GM12878 (cell line): ENCODE measurements at regions not wholly inside any gene's neighbourhood (a gene's known extent, or its start where the extent isn't known, plus 50 kb on each side); places are given as distances from the start of the nearest gene placed in this dataset.

Source experiments
- ATAC-seq: fragments of 200-7000 bp; cut with Tn5 transposase; 3 replicates; pipeline ENCODE4 v1.9.1; 2020; ENCODE audit warnings: mild to moderate bottlenecking, moderate library complexity
- BruUV-seq: library from RNA; stranded (reverse); fragments of 400-500 nt; replicated peaks from 2 replicates; lab custom pipeline; 2021; lab: Mats Ljungman, UMichigan
- CTCF ChIA-PET: fragments of 300-600 bp; sonication (Branson Sonifier 250); formaldehyde crosslinking; extraction: SDS; loops from one replicate; lab custom pipeline; 2021; ENCODE audit warnings: inconsistent platforms; lab: Yijun Ruan, JAX
- POLR2A ChIA-PET: fragments of 350-600 bp; formaldehyde crosslinking; extraction: SDS; loops from one replicate; lab custom pipeline; 2021; ENCODE audit warnings: inconsistent platforms; lab: Charles Lee
- RAD21 ChIA-PET: fragments of 300-600 bp; sonication (Branson Sonifier 250); formaldehyde crosslinking; loops from one replicate; lab custom pipeline; 2023; ENCODE audit warnings: antibody characterized with exemption; ENCODE audit not compliant: unreplicated experiment; lab: Charles Lee
- SMC1A ChIA-PET: fragments of 300-600 bp; sonication (Branson Sonifier 250); formaldehyde crosslinking; loops from one replicate; lab custom pipeline; 2023; ENCODE audit not compliant: unreplicated experiment, uncharacterized antibody; lab: Charles Lee
- DNase-seq: peaks from one replicate; pipeline ENCODE4 v3.0.0-alpha.2; 2011; ENCODE audit warnings: low read depth, low spot score
- FAIRE-seq: peaks from 3 replicates; lab custom pipeline; 2011; peaks lifted over from hg19 to GRCh38; lab: Jason Lieb, UNC
- H2AFZ ChIP-seq: 2 replicates; pipeline ENCODE4 v1.6.0; 2011; ENCODE audit warnings: low read depth, low read length, control low read depth; ENCODE audit not compliant: control insufficient read depth
- H3K27ac ChIP-seq: 2 replicates; pipeline ENCODE4 v1.5.1; 2011; ENCODE audit warnings: control low read depth; ENCODE audit not compliant: control insufficient read depth, insufficient read depth
- H3K27me3 ChIP-seq, 2 experiments: replicated peaks in 1 of 2; 2 replicates each; pipeline versions ENCODE4 v1.6.0 to v1.6.1; 2011; ENCODE audit warnings: low read length in 1 of 2; ENCODE audit not compliant: control insufficient read depth in 2 of 2, insufficient read depth in 2 of 2
- H3K36me3 ChIP-seq, 2 experiments: 2 replicates each; pipeline ENCODE4 v1.5.1; 2011; ENCODE audit warnings: low read length in 1 of 2; ENCODE audit not compliant: control insufficient read depth in 2 of 2, insufficient read depth in 2 of 2
- H3K4me1 ChIP-seq: 2 replicates; pipeline ENCODE4 v1.6.1; 2011; ENCODE audit warnings: mild to moderate bottlenecking, low read length, moderate library complexity, mixed read lengths; ENCODE audit not compliant: control insufficient read depth, insufficient read depth
- H3K4me2 ChIP-seq: 2 replicates; pipeline ENCODE4 v1.6.0; 2011; ENCODE audit warnings: control low read depth; ENCODE audit not compliant: control insufficient read depth, insufficient read depth
- H3K4me3 ChIP-seq: fragments of 200-600 bp; sonication (generic); 2 replicates; pipeline ENCODE4 v1.5.1; 2016
- H3K79me2 ChIP-seq: 2 replicates; pipeline ENCODE4 v1.6.0; 2011; ENCODE audit warnings: low read length; ENCODE audit not compliant: control insufficient read depth, insufficient read depth
- H3K9ac ChIP-seq: 2 replicates; pipeline ENCODE4 v1.8.0; 2011; ENCODE audit warnings: low read length, control low read depth, mixed read lengths; ENCODE audit not compliant: control insufficient read depth, insufficient read depth
- H3K9me3 ChIP-seq: replicated peaks from 3 replicates; pipeline ENCODE4 v1.5.1; 2011; ENCODE audit warnings: mild to moderate bottlenecking, low read length; ENCODE audit not compliant: control insufficient read depth, insufficient read depth
- H4K20me1 ChIP-seq: 2 replicates; pipeline ENCODE4 v1.6.0; 2011; ENCODE audit not compliant: control insufficient read depth, insufficient read depth
- ATF2 ChIP-seq: IDR thresholded peaks from 2 replicates; pipeline ENCODE4 v1.6.1; 2012; ENCODE audit warnings: low read length, inconsistent platforms
- CTCF ChIP-seq, 3 experiments: IDR thresholded peaks in 2 of 3; conservative IDR thresholded peaks in 1 of 3; 2 replicates each; pipeline ENCODE4 v1.5.1; 2011; ENCODE audit warnings: low read depth in 3 of 3, low read length in 3 of 3, mild to moderate bottlenecking in 3 of 3, control low read depth in 2 of 3, moderate library complexity in 2 of 3, inconsistent platforms in 1 of 3, mixed read lengths in 1 of 3; ENCODE audit not compliant: control insufficient read depth in 2 of 3, insufficient read depth in 1 of 3; ENCODE audit errors: extremely low read depth in 1 of 3
- DPF2 ChIP-seq: fragments of 450-650 bp; IDR thresholded peaks from 2 replicates; pipeline ENCODE4 v1.6.1; 2017; ENCODE audit warnings: mild to moderate bottlenecking
- EZH2 ChIP-seq: IDR thresholded peaks from 2 replicates; pipeline ENCODE4 v1.6.1; 2012; ENCODE audit warnings: low read depth, mild to moderate bottlenecking, control low read depth, inconsistent platforms, low read length, borderline replicate concordance; ENCODE audit not compliant: control insufficient read depth
- MYB ChIP-seq: fragments of 150-350 bp; IDR thresholded peaks from 2 replicates; pipeline ENCODE4 v1.6.1; 2014; ENCODE audit warnings: mild to moderate bottlenecking, low read depth, low read length, borderline replicate concordance
- NBN ChIP-seq: fragments of 450-650 bp; IDR thresholded peaks from 2 replicates; pipeline ENCODE4 v1.6.1; 2016
- NFXL1 ChIP-seq: fragments of 450-650 bp; IDR thresholded peaks from 2 replicates; pipeline ENCODE4 v1.6.1; 2017; ENCODE audit warnings: antibody characterized with exemption, mild to moderate bottlenecking, borderline replicate concordance
- RBBP5 ChIP-seq: fragments of 200-600 bp; sonication (generic); conservative IDR thresholded peaks from 2 replicates; pipeline ENCODE4 v1.6.1; 2016
- RUNX3 ChIP-seq: IDR thresholded peaks from 2 replicates; pipeline ENCODE4 v1.6.1; 2012; ENCODE audit warnings: low read length, inconsistent platforms
- SMAD1 ChIP-seq: fragments of 450-650 bp; IDR thresholded peaks from 2 replicates; pipeline ENCODE4 v1.6.1; 2018; ENCODE audit warnings: mild to moderate bottlenecking, low read depth; ENCODE audit not compliant: partially characterized antibody
- SMARCA5 ChIP-seq: fragments of 450-650 bp; IDR thresholded peaks from 2 replicates; pipeline ENCODE4 v1.6.1; 2017; ENCODE audit warnings: mild to moderate bottlenecking
- SREBF1 ChIP-seq: IDR thresholded peaks from 2 replicates; pipeline ENCODE4 v1.6.1; 2012; ENCODE audit warnings: mild to moderate bottlenecking, low read length
- SRF ChIP-seq, 2 experiments: IDR thresholded peaks; 2 replicates each; pipeline ENCODE4 v1.6.1; 2011; ENCODE audit warnings: low read depth in 2 of 2, low read length in 2 of 2, mild to moderate bottlenecking in 1 of 2, moderate library complexity in 1 of 2
- TCF3 ChIP-seq: IDR thresholded peaks from 2 replicates; pipeline ENCODE4 v1.6.1; 2012; ENCODE audit warnings: low read depth, mild to moderate bottlenecking, low read length, borderline replicate concordance; ENCODE audit not compliant: insufficient read depth
- WGBS: methylation state at CpG from one replicate; pipeline ENCODE4 v1.1.6; 2016; ENCODE audit warnings: low lambda C conversion rate; ENCODE audit not compliant: insufficient replicate concordance, insufficient coverage; ENCODE audit errors: missing lambda C conversion rate; 5-methylcytosine and 5-hydroxymethylcytosine counted together
- in situ Hi-C: fragments of 300-500 bp; cut with MboI; formaldehyde crosslinking; loops from 9 replicates; pipeline ENCODE4 v1.14.3; 2018; ENCODE audit warnings: mixed read lengths
- intact Hi-C: fragments of 100-400 bp; cut with micrococcal nuclease; formaldehyde crosslinking; loops from one replicate; pipeline ENCODE4 v1.14.2; 2022; ENCODE audit not compliant: unreplicated experiment

GRCh38 chr13:109973279-109973678, 186.9 kb upstream of the IRS2 start:
- no peak for ATAC-seq
- BruUV-seq, result no TSS peak
- in situ Hi-C loops, result no loop called here
- Histone ChIP-seq H4K20me1 (no peaks in the 10 kb centered on the region), H3K4me3 (no peak overlapping the region), H3K4me2 (no peak overlapping the region), H3K27ac (no peak overlapping the region), H3K36me3 (no peaks in the 10 kb centered on the region), H3K9ac (no peak overlapping the region), H3K79me2 (no peaks in the 10 kb centered on the region), H3K4me1 (no peaks in the 10 kb centered on the region), H3K27me3 (no peaks in the 10 kb centered on the region; a peak in 1 of 4 replicates), H2AFZ (no peak overlapping the region), H3K9me3 (no peaks in the 10 kb centered on the region)
- ChIA-PET CTCF (no interaction called here), SMC1A (interaction anchor here (1.3 kb wide), 1 partner anchor 10 kb away, joined by 3 read pairs; no protein-coding TSS in a partner anchor), POLR2A (no interaction called here), RAD21 (no interaction called here)
- FAIRE-seq, result no peak
- intact Hi-C loops, result no loop called here
- no peak for DNase-seq
- 30% methylated on average over 9 of the region's 10 CpGs for WGBS
- no peak for TF ChIP-seq DPF2
- TF ChIP-seq RBBP5, result no peak
- TF ChIP-seq NBN, result no peak
- no peak for TF ChIP-seq RUNX3
- no peak for TF ChIP-seq MYB
- no peak for TF ChIP-seq NFXL1
- TF ChIP-seq ATF2, result no peak
- TF ChIP-seq SREBF1, result no peak
- TF ChIP-seq TCF3, result no peak
- TF ChIP-seq SMARCA5, result no peak
- TF ChIP-seq EZH2, result no peak
- no peak for TF ChIP-seq SMAD1
- TF ChIP-seq CTCF (IDR thresholded peaks at IDR 0.05 in 2 of 3, conservative IDR thresholded peaks at IDR 0.05 in 1 of 3; ENCODE audit: control insufficient read depth in 2 of 3, extremely low read depth in 1 of 3, insufficient read depth in 1 of 3, low read depth in 3 of 3, low read length in 3 of 3), result no peak
- TF ChIP-seq SRF (IDR thresholded peaks at IDR 0.05; ENCODE audit: low read depth in 2 of 2, low read length in 2 of 2), result no peak
- TF ChIP-seq, all 136 proteins: peak for 0
